DND-41 (cell line): ENCODE measurements at regions not wholly inside any gene's neighbourhood (a gene's known extent, or its start where the extent isn't known, plus 50 kb on each side); places are given as distances from the start of the nearest gene placed in this dataset.

ENCODE experiments used
- ATAC-seq: fragments of 200-7000 bp; cut with Tn5 transposase; 3 replicates; pipeline ENCODE4 v1.9.1; 2021; ENCODE audit warnings: low read depth; ENCODE audit not compliant: insufficient read depth
- DNase-seq: peaks from one replicate; pipeline ENCODE4 v3.0.0-alpha.2; 2020
- H2AFZ ChIP-seq: 2 replicates; pipeline ENCODE4 v1.6.0; 2012; ENCODE audit warnings: low read depth, low read length
- H3K27ac ChIP-seq: 2 replicates; pipeline ENCODE4 v1.5.1; 2012; ENCODE audit warnings: low read length, inconsistent platforms
- H3K27me3 ChIP-seq: fragments of 200-600 bp; sonication (generic); 2 replicates; pipeline ENCODE4 v1.6.0; 2012; ENCODE audit warnings: low read length, mild to moderate bottlenecking, inconsistent platforms; ENCODE audit not compliant: insufficient read depth, poor library complexity
- H3K36me3 ChIP-seq: 2 replicates; pipeline ENCODE4 v1.5.1; 2012; ENCODE audit warnings: low read length, inconsistent platforms; ENCODE audit not compliant: insufficient read depth
- H3K4me1 ChIP-seq: 2 replicates; pipeline ENCODE4 v1.5.1; 2012; ENCODE audit warnings: mild to moderate bottlenecking, low read length; ENCODE audit not compliant: insufficient read depth
- H3K4me2 ChIP-seq: 2 replicates; pipeline ENCODE4 v1.6.0; 2012; ENCODE audit warnings: mild to moderate bottlenecking, moderate library complexity, low read length, inconsistent platforms; ENCODE audit not compliant: insufficient read depth
- H3K4me3 ChIP-seq, 2 experiments: fragments of 200-600 bp in 1 of 2; shearing (Covaris generic) in 1 of 2; 2 replicates each; pipeline ENCODE4 v1.5.1; 2012 to 2016; ENCODE audit warnings: inconsistent platforms in 2 of 2, low read length in 2 of 2, mild to moderate bottlenecking in 2 of 2, low read depth in 1 of 2, moderate library complexity in 1 of 2
- H3K79me2 ChIP-seq: 2 replicates; pipeline ENCODE4 v1.6.0; 2012; ENCODE audit warnings: low read length, inconsistent platforms; ENCODE audit not compliant: insufficient read depth
- H3K9ac ChIP-seq: 2 replicates; pipeline ENCODE4 v1.6.0; 2012; ENCODE audit warnings: low read depth, mild to moderate bottlenecking, inconsistent platforms, low read length, moderate library complexity
- H3K9me3 ChIP-seq: 2 replicates; pipeline ENCODE4 v1.5.1; 2012; ENCODE audit warnings: low read length, moderate library complexity, mild to moderate bottlenecking, inconsistent platforms; ENCODE audit not compliant: insufficient read depth, severe bottlenecking
- H4K20me1 ChIP-seq: 2 replicates; pipeline ENCODE4 v1.6.0; 2012; ENCODE audit warnings: low read length; ENCODE audit not compliant: insufficient read depth
- EZH2 ChIP-seq: IDR thresholded peaks from 3 replicates; pipeline ENCODE4 v1.6.1; 2012; ENCODE audit warnings: borderline replicate concordance, low read depth, mild to moderate bottlenecking, moderate library complexity, low read length, inconsistent platforms; ENCODE audit not compliant: severe bottlenecking
- TF ChIP-seq, protein P1 (sequence below): IDR thresholded peaks from 2 replicates; pipeline ENCODE4 v1.5.1; 2012; ENCODE audit warnings: borderline replicate concordance, low read length, moderate library complexity, mild to moderate bottlenecking; ENCODE audit not compliant: poor library complexity, severe bottlenecking; ENCODE audit errors: extremely low read depth

DNA sequence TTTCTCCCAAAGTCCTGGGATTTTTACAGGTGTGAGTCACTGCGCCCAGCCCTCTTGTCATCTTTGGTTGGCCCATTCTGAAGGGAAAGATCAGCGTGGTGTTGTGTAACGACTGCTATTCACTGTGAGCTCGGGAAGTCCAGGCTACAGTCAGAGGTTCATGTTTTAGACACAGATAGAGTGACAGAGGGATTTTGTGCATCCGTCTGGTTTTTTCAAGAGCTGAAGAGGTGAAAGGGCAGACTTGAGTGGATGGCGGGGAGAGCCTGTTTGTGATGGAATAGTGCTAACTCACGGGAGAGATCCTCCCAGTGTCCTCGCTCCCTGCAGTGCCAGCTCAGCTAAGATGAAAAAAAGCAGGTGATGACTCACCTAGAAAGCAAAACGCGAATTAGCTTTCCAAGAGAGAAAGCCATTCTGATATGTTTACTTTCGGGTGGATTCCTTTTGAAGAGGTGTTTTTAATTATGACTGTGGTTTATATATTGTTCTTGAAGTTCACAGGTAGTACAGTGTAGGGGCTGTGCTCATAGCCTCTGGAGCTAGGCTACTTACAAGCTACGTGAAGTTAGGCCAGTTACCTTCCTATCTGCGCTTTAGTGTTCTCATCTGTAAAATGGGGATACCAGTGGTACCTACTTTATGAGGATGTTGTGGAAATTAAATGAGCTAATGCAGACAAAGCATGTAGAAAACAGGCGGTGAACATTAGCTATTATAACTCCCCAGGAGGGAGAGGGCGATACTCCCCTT, 67.2 kb downstream of the C11orf91 start:
- no peaks in the 10 kb centered on the region for H3K79me2 ChIP-seq
- H3K36me3 ChIP-seq, result no peaks in the 10 kb centered on the region
- no peak overlapping the region for H3K27ac ChIP-seq
- no peak overlapping the region for H3K9ac ChIP-seq
- H3K9me3 ChIP-seq, result no peaks in the 10 kb centered on the region
- H3K4me2 ChIP-seq, result no peak overlapping the region
- no peak overlapping the region for H3K4me3 ChIP-seq
- ATAC-seq (no peak), DNase-seq (no peak)
- no peaks in the 10 kb centered on the region for H3K4me1 ChIP-seq
- no peak for TF ChIP-seq EZH2
- TF ChIP-seq, protein P1, sequence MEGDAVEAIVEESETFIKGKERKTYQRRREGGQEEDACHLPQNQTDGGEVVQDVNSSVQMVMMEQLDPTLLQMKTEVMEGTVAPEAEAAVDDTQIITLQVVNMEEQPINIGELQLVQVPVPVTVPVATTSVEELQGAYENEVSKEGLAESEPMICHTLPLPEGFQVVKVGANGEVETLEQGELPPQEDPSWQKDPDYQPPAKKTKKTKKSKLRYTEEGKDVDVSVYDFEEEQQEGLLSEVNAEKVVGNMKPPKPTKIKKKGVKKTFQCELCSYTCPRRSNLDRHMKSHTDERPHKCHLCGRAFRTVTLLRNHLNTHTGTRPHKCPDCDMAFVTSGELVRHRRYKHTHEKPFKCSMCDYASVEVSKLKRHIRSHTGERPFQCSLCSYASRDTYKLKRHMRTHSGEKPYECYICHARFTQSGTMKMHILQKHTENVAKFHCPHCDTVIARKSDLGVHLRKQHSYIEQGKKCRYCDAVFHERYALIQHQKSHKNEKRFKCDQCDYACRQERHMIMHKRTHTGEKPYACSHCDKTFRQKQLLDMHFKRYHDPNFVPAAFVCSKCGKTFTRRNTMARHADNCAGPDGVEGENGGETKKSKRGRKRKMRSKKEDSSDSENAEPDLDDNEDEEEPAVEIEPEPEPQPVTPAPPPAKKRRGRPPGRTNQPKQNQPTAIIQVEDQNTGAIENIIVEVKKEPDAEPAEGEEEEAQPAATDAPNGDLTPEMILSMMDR, result no peak
- no peaks in the 10 kb centered on the region for H4K20me1 ChIP-seq
- no peak overlapping the region for H2AFZ ChIP-seq
- no peaks in the 10 kb centered on the region for H3K27me3 ChIP-seq

DNA sequence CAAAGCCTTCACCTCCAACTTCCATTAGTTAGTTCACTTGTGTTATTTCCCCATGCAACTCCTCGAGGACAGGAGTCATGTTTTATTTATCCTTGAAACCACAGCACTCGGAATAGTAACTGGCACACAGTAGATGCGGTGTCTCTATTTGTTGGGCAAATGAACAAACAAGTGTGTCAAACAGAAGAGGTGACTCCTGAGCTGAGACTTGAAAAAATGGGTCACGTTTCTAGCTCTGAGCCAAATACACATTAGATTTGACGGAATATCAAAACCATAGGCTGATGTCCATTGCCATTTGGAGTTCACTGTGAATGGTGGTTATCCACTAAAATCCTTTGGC, 68.9 kb downstream of the C11orf91 start:
- Histone ChIP-seq H3K9ac (no peak overlapping the region), H3K4me2 (no peak overlapping the region), H3K36me3 (no peaks in the 10 kb centered on the region), H3K9me3 (no peaks in the 10 kb centered on the region), H3K4me1 (no peaks in the 10 kb centered on the region), H2AFZ (no peak overlapping the region), H3K27ac (no peak overlapping the region), H4K20me1 (no peaks in the 10 kb centered on the region), H3K27me3 (no peaks in the 10 kb centered on the region), H3K79me2 (no peaks in the 10 kb centered on the region), H3K4me3 (no peak overlapping the region)
- no peak for ATAC-seq
- no peak for DNase-seq
- TF ChIP-seq EZH2, result no peak
- TF ChIP-seq, protein P1, result no peak

DNA sequence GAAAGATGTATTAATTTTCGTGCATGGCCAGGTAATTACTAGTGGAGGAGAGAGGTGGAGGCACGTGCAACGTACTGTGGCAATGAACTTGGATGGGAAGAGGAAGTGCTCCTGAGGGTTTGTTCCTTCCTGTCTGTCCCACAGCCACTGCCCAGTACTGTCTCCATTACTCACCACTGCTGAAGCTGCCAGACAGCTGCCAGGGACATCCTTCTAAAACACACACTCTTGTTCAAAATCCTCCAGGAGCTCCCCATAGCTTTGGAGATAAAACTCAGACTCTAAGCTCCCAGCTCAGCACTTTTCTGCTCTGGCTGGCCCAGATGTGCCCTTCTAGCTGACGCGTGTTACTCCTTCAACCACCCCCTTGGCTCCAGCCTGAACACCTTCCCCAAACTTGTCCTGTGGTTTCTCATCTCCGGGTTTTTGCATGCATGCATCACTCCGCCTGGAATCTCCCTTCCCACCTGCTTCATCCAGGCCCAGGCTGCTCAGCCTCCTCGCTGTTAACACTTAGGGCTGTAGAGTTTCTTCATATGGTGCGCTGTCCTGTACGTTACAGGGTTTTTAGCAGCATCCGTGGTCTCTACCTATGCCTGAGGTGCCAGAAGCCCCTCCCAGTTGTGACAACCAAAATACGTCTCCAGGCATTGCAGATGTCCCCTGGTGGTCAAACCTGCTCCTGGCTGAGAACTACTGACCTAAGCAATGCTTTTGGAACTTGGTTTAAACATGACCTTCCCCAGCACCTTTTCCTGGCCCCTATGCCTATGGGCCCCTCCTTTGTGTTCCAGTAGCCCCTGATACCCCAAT, 69.5 kb downstream of the C11orf91 start:
- TF ChIP-seq EZH2, result no peak
- Histone ChIP-seq H2AFZ (no peak overlapping the region), H3K79me2 (no peaks in the 10 kb centered on the region), H4K20me1 (no peaks in the 10 kb centered on the region), H3K9ac (no peak overlapping the region), H3K9me3 (no peaks in the 10 kb centered on the region), H3K4me3 (no peak overlapping the region), H3K27me3 (no peaks in the 10 kb centered on the region), H3K4me2 (no peak overlapping the region), H3K4me1 (no peaks in the 10 kb centered on the region), H3K27ac (no peak overlapping the region), H3K36me3 (no peaks in the 10 kb centered on the region)
- ATAC-seq, result no peak
- no peak for DNase-seq

DNA sequence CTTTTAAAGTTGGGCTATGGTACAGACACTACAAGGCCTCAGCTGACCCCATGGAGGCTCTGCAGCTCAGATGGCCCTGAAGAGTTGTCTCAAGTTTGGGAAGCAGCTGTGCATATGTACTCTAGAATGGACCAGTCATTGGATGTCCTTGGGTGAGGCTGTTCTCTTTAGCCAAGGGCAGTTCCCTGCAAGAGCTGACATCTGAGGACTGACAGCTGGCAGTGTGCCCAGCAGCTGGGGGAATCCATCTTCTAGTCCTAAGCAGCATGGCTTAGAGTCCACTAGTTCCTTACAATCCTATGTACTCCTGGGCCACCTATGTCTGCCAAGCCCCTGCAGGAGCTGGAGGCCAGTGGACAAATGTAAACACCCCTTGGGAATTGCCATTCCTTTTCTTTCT, 76.5 kb downstream of the C11orf91 start:
- no peak overlapping the region for H3K9ac ChIP-seq
- no peak overlapping the region for H3K4me3 ChIP-seq
- no peaks in the 10 kb centered on the region for H3K36me3 ChIP-seq
- TF ChIP-seq, protein P1, result no peak
- TF ChIP-seq EZH2, result no peak
- H2AFZ ChIP-seq, result no peak overlapping the region
- H3K9me3 ChIP-seq, result no peaks in the 10 kb centered on the region
- no peaks in the 10 kb centered on the region for H3K4me1 ChIP-seq
- peaks cover 7% of the 10 kb centered on the region; the same call in 1 of the 2 replicates for H4K20me1 ChIP-seq
- H3K27me3 ChIP-seq, result peaks cover 11% of the 10 kb centered on the region
- no peak overlapping the region for H3K4me2 ChIP-seq
- no peak overlapping the region for H3K27ac ChIP-seq
- H3K79me2 ChIP-seq, result no peaks in the 10 kb centered on the region
- no peak for DNase-seq
- no peak for ATAC-seq
